ENCODE measurements at regions not wholly inside any gene's neighbourhood (a gene's known extent, or its start where the extent isn't known, plus 50 kb on each side); places are given as distances from the start of the nearest gene placed in this dataset.

- WGBS, 2 donors, result 26 to 66% methylated on average over 3 of the region's 3 CpGs
- no peaks in the 10 kb centered on the region for H3K36me3 ChIP-seq
- no peak overlapping the region for H3K27ac ChIP-seq
- no peak overlapping the region for H3K4me3 ChIP-seq
- H3K9me3 ChIP-seq, result no peaks in the 10 kb centered on the region
- intact Hi-C loops (cut with DNase I), result no loop called here
- no peaks in the 10 kb centered on the region for H3K27me3 ChIP-seq
- TF ChIP-seq EP300 (IDR thresholded peaks at IDR 0.05), result no peak
- no peak for DNase-seq
- no peaks in the 10 kb centered on the region for H3K4me1 ChIP-seq
Observed at GRCh38 chr6:135568379-135568778, 70.8 kb upstream of the AHI1 start.

GRCh38 chr6:135572051-135572450 is 74.5 kb upstream of the AHI1 start:
- WGBS, 2 donors, result 71 to 79% methylated on average over 1 of the region's 1 CpG
- Histone ChIP-seq H3K4me1 (no peaks in the 10 kb centered on the region), H3K9me3 (no peaks in the 10 kb centered on the region), H3K36me3 (no peaks in the 10 kb centered on the region), H3K27me3 (no peaks in the 10 kb centered on the region), H3K27ac (no peak overlapping the region), H3K4me3 (no peak overlapping the region)
- TF ChIP-seq, protein P1, sequence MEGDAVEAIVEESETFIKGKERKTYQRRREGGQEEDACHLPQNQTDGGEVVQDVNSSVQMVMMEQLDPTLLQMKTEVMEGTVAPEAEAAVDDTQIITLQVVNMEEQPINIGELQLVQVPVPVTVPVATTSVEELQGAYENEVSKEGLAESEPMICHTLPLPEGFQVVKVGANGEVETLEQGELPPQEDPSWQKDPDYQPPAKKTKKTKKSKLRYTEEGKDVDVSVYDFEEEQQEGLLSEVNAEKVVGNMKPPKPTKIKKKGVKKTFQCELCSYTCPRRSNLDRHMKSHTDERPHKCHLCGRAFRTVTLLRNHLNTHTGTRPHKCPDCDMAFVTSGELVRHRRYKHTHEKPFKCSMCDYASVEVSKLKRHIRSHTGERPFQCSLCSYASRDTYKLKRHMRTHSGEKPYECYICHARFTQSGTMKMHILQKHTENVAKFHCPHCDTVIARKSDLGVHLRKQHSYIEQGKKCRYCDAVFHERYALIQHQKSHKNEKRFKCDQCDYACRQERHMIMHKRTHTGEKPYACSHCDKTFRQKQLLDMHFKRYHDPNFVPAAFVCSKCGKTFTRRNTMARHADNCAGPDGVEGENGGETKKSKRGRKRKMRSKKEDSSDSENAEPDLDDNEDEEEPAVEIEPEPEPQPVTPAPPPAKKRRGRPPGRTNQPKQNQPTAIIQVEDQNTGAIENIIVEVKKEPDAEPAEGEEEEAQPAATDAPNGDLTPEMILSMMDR (IDR thresholded peaks at IDR 0.05), result no peak
- TF ChIP-seq POLR2A (IDR thresholded peaks at IDR 0.05) (no peak), POLR2AphosphoS5 (IDR thresholded peaks at IDR 0.05) (no peak), EP300 (IDR thresholded peaks at IDR 0.05) (no peak)
- no peak for DNase-seq
- intact Hi-C loops (cut with DNase I), result no loop called here

- no peak overlapping the region for H3K27ac ChIP-seq
- WGBS, 2 donors, result 79 to 87% methylated on average over 3 of the region's 3 CpGs
- no peaks in the 10 kb centered on the region for H3K9me3 ChIP-seq
- DNase-seq, result no peak
- H3K4me1 ChIP-seq, result no peaks in the 10 kb centered on the region
- no peak overlapping the region for H3K4me3 ChIP-seq
- intact Hi-C loops (cut with DNase I), result no loop called here
- no peaks in the 10 kb centered on the region for H3K36me3 ChIP-seq
- no peak for TF ChIP-seq POLR2AphosphoS5 (IDR thresholded peaks at IDR 0.05)
- TF ChIP-seq, protein P1 (IDR thresholded peaks at IDR 0.05), result no peak
- H3K27me3 ChIP-seq, result no peaks in the 10 kb centered on the region
Observed at GRCh38 chr6:135575629-135576028, 78.1 kb upstream of the AHI1 start.

- WGBS, 2 donors, result 79 to 83% methylated on average over 1 of the region's 1 CpG
Observed at GRCh38 chr6:135576055-135576454, 78.5 kb upstream of the AHI1 start.

DNA sequence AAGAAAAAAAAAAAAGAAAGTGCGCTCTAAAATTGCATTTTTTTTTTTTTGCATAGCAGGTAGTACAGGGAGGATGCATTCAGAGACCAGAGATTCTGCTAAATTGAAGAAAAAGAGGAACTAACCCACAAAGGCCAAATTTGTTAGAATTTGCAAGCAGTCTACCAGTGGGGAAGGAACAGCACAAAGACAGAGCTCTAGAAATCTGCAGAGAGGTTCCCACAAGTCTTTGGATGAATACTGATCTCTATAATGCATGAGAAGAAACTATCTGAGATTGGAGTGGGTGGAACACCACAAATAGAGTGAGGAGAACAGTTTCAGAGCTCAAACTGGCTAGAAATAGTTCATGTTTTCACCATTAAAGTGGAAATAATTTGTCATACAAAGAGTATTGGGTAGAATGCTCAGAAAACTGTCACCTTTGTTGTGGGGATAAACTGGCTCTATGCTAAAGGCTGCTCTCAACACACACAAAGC is 79.6 kb upstream of the AHI1 start:
- WGBS, 2 donors, result 69 to 89% methylated on average over 1 of the region's 1 CpG
- Histone ChIP-seq H3K36me3 (no peaks in the 10 kb centered on the region), H3K27ac (no peak overlapping the region), H3K9me3 (no peaks in the 10 kb centered on the region), H3K4me1 (no peaks in the 10 kb centered on the region), H3K4me3 (no peak overlapping the region), H3K27me3 (no peaks in the 10 kb centered on the region)
- DNase-seq, result no peak
- TF ChIP-seq POLR2A (IDR thresholded peaks at IDR 0.05) (no peak), EP300 (IDR thresholded peaks at IDR 0.05) (no peak), POLR2AphosphoS5 (IDR thresholded peaks at IDR 0.05) (no peak)
- TF ChIP-seq, protein P1 (IDR thresholded peaks at IDR 0.05), result no peak
- intact Hi-C loops (cut with DNase I), result no loop called here

More at GRCh38 chr6:135576055-135576454, 78.5 kb upstream of the AHI1 start:
- Histone ChIP-seq H3K4me3 (no peak overlapping the region), H3K4me1 (no peaks in the 10 kb centered on the region), H3K27me3 (no peaks in the 10 kb centered on the region), H3K27ac (no peak overlapping the region), H3K9me3 (no peaks in the 10 kb centered on the region), H3K36me3 (no peaks in the 10 kb centered on the region)
- DNase-seq, result no peak
- TF ChIP-seq EP300 (IDR thresholded peaks at IDR 0.05), result no peak
- no peak for TF ChIP-seq POLR2A (IDR thresholded peaks at IDR 0.05)
- no peak for TF ChIP-seq POLR2AphosphoS5 (IDR thresholded peaks at IDR 0.05)
- TF ChIP-seq, protein P1 (IDR thresholded peaks at IDR 0.05), result no peak
- intact Hi-C loops (cut with DNase I), result no loop called here

All from sigmoid colon (tissue), 6 donors.